Nucleus accumbens (tissue), 56 donors: ENCODE measurements at regions not wholly inside any gene's neighbourhood (a gene's known extent, or its start where the extent isn't known, plus 50 kb on each side); places are given as distances from the start of the nearest gene placed in this dataset.

ENCODE experiments used
- DNase-seq, 56 donors: peaks; one replicate each; lab custom pipeline; 2025; lab: John Stamatoyannopoulos, UW

GRCh38 chr13:32905063-32905863 is 111.0 kb upstream of the KL start:
- peak in 1 of 56 donors; percentile 15 for DNase-seq

- DNase-seq = peak in 10 of 56 donors; percentile 4 to 39 (median 13)
These were observed 110.4 kb upstream of the KL start for GRCh38 chr13:32905864-32906180.

GRCh38 chr13:32907211-32907610 is 109.0 kb upstream of the KL start:
- no peak for DNase-seq

GRCh38 chr13:32910530-32910929 is 105.7 kb upstream of the KL start:
- no peak for DNase-seq

- DNase-seq = peak in 6 of 56 donors; percentile 1 to 14 (median 6)
These were observed 104.7 kb upstream of the KL start for GRCh38 chr13:32911506-32911905.

- no peak for DNase-seq
These were observed 101.5 kb upstream of the KL start for GRCh38 chr13:32914686-32915085.

- no peak for DNase-seq
These were observed 98.7 kb upstream of the KL start for GRCh38 chr13:32917504-32917903.

- DNase-seq = no peak
These were observed 92.5 kb upstream of the KL start for GRCh38 chr13:32923725-32924124.

GRCh38 chr13:32924886-32925285 is 91.3 kb upstream of the KL start:
- DNase-seq = no peak

GRCh38 chr13:32925506-32925905 is 90.7 kb upstream of the KL start:
- no peak for DNase-seq

GRCh38 chr13:32932376-32932775 is 83.8 kb upstream of the KL start:
- no peak for DNase-seq

- DNase-seq = no peak
These were observed 79.5 kb upstream of the KL start for GRCh38 chr13:32936716-32937115.

- no peak for DNase-seq
These were observed 77.9 kb upstream of the KL start for GRCh38 chr13:32938314-32938713.

GRCh38 chr13:32938907-32939306 is 77.3 kb upstream of the KL start:
- DNase-seq = no peak

GRCh38 chr13:32940601-32941000 is 75.6 kb upstream of the KL start:
- peak in 19 of 56 donors; percentile 1 to 37 (median 5) for DNase-seq

- no peak for DNase-seq
These were observed 74.9 kb upstream of the KL start for GRCh38 chr13:32941368-32941767.

- no peak for DNase-seq
These were observed 69.7 kb upstream of the KL start for GRCh38 chr13:32946558-32946957.

GRCh38 chr13:32947411-32948276 is 68.6 kb upstream of the KL start:
- peak in 24 of 56 donors; percentile 5 to 62 (median 20) for DNase-seq

- no peak for DNase-seq
These were observed 66.4 kb upstream of the KL start for GRCh38 chr13:32949820-32950219.

- no peak for DNase-seq
These were observed 64.6 kb upstream of the KL start for GRCh38 chr13:32951580-32951979.

GRCh38 chr13:32955881-32956594 is 60.2 kb upstream of the KL start:
- no peak for DNase-seq
